ENCODE measurements at regions not wholly inside any gene's neighbourhood (a gene's known extent, or its start where the extent isn't known, plus 50 kb on each side); places are given as distances from the start of the nearest gene placed in this dataset.

DNA sequence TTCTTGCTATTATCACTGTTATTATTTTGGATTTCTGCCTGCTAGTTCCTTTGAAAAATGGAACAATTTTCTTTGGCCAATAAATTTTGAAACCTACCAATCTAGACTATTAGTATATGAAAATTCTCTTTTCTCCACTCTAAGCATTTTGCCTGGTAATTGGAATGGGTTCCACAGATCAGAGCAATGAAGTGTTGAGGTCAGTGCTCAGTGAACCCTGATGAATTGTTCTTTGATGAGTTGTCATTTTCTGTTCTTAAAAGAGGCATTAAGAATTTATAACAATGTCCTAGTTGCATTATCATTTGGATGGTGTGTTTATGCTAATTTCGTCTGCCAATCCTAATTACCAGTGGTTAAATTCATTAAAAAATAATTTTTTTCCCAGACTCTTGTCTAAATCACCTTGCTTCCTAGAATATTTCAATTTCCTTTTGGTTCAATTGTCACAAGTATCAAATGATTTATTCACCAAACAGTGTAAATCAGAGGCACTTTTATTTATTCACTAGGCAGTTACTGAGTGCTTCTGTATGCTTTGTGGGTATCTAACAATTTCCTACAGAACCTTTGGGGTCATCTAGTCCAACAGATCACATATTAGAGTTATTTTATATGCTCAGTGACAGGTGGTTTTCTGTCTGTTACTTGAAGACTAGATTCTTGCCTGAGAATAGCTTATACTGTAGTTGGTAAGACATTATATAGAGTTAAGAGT lies 239.0 kb downstream of the DNAJB9 start:
- H3K9me3 ChIP-seq, result no peaks in the 10 kb centered on the region
- TF ChIP-seq, protein P1, sequence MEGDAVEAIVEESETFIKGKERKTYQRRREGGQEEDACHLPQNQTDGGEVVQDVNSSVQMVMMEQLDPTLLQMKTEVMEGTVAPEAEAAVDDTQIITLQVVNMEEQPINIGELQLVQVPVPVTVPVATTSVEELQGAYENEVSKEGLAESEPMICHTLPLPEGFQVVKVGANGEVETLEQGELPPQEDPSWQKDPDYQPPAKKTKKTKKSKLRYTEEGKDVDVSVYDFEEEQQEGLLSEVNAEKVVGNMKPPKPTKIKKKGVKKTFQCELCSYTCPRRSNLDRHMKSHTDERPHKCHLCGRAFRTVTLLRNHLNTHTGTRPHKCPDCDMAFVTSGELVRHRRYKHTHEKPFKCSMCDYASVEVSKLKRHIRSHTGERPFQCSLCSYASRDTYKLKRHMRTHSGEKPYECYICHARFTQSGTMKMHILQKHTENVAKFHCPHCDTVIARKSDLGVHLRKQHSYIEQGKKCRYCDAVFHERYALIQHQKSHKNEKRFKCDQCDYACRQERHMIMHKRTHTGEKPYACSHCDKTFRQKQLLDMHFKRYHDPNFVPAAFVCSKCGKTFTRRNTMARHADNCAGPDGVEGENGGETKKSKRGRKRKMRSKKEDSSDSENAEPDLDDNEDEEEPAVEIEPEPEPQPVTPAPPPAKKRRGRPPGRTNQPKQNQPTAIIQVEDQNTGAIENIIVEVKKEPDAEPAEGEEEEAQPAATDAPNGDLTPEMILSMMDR (IDR thresholded peaks at IDR 0.05), result no peak
- intact Hi-C loops (cut with DNase I, micrococcal nuclease), result no loop called here
- no peaks in the 10 kb centered on the region for H3K4me1 ChIP-seq (ENCODE audit: low read depth)
- no peak overlapping the region for H3K4me3 ChIP-seq
- no peak for ATAC-seq
- no peak for DNase-seq
- H3K36me3 ChIP-seq (ENCODE audit: low read depth), result no peaks in the 10 kb centered on the region

GRCh38 chr7:108809356-108809755 lies 239.7 kb downstream of the DNAJB9 start:
- TF ChIP-seq, protein P1 (IDR thresholded peaks at IDR 0.05), result no peak
- no peak overlapping the region for H3K4me3 ChIP-seq

DNA sequence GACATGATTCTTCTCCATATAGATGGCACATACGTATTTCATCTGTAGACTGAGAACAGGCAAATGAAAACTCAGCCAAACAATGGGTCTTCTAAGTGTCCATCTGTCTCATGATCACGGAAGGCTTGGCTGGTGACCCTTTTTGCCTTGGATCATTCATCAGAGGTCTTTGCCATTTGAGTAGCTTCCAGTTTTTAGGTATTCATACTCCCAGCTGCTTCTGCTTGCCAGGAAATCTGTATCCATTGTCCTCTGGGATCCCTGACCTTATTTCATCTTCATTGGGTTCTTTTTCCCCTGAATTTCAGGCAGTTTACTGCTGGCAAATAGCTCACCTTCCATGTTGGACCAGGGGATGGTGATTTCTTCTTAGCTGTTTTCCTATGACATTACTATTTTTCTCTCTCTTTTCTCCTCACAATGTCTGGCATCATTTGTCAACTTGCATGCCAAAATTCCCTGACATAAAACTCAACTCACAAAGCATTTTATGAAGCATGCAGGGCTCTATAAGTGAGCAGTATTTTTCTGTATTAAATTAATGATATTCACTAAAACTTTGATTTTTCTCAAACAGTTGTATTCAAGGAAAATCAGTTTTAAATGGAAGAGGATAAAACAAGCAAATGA lies 241.2 kb downstream of the DNAJB9 start:
- H3K4me3 ChIP-seq, result no peak overlapping the region
- H3K4me1 ChIP-seq (ENCODE audit: low read depth), result no peaks in the 10 kb centered on the region
- ATAC-seq (no peak), DNase-seq (no peak)
- TF ChIP-seq, protein P1 (IDR thresholded peaks at IDR 0.05), result no peak
- intact Hi-C loops (cut with DNase I, micrococcal nuclease), result no loop called here
- no peaks in the 10 kb centered on the region for H3K36me3 ChIP-seq (ENCODE audit: low read depth)
- no peaks in the 10 kb centered on the region for H3K9me3 ChIP-seq

More at GRCh38 chr7:108809356-108809755, 239.7 kb downstream of the DNAJB9 start:
- H3K36me3 ChIP-seq (ENCODE audit: low read depth), result no peaks in the 10 kb centered on the region
- intact Hi-C loops (cut with DNase I, micrococcal nuclease), result no loop called here
- no peaks in the 10 kb centered on the region for H3K9me3 ChIP-seq
- H3K4me1 ChIP-seq (ENCODE audit: low read depth), result no peaks in the 10 kb centered on the region
- ATAC-seq, result no peak
- no peak for DNase-seq

DNA sequence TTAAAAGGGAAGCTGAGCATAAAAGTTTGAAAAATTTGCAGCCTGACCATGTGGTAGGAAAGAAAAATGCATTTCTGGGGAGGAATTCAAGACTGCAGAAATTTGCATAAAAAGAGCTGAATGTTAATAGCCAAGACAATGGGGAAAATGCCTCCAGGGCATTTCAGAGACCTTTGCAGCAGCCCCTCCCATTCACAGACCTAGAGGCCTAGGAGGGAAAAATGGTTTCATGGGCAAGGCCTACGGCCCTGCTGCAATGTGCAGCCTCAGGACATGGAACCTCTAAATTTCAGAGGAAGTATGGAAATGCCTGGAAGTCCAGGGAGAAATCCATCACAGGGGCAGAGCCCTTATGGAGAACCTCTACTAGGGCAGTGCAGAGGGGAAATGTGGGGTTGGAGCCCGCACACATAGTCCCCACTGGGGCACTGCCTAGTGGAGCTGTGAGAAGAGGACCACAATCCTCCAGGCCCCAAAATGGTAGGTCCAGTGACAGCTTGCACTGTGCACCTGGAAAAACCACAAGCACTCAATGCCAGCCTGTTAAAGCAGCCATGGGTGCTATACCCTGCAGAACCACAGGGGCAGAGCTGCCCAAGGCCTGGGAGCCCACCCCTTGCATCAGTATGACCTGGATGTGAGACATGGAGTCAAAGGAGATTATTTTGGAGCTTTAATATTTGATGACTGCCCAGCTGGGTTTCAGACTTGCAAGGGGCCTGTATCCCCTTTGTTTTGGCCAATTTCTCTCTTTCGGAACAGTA lies 243.8 kb downstream of the DNAJB9 start:
- Histone ChIP-seq H3K36me3 (ENCODE audit: low read depth) (no peaks in the 10 kb centered on the region), H3K9me3 (no peaks in the 10 kb centered on the region), H3K4me1 (ENCODE audit: low read depth) (no peaks in the 10 kb centered on the region), H3K4me3 (no peak overlapping the region)
- DNase-seq (peak in 1 of 3 donors; percentile 24), ATAC-seq (no peak)
- TF ChIP-seq, protein P1 (IDR thresholded peaks at IDR 0.05), result no peak
- intact Hi-C loops (cut with DNase I, micrococcal nuclease), result no loop called here

- intact Hi-C loops (cut with DNase I, micrococcal nuclease), result no loop called here
- TF ChIP-seq, protein P1 (IDR thresholded peaks at IDR 0.05), result no peak
These were observed 246.1 kb downstream of the DNAJB9 start for GRCh38 chr7:108815815-108816214.

More at GRCh38 chr7:108815815-108816214, 246.1 kb downstream of the DNAJB9 start:
- no peak overlapping the region for H3K4me3 ChIP-seq
- H3K36me3 ChIP-seq (ENCODE audit: low read depth), result no peaks in the 10 kb centered on the region
- ATAC-seq, result no peak
- no peaks in the 10 kb centered on the region for H3K4me1 ChIP-seq (ENCODE audit: low read depth)
- no peak for DNase-seq
- no peaks in the 10 kb centered on the region for H3K9me3 ChIP-seq
